Lower lobe of right lung (tissue), 2 donors: ENCODE measurements at regions not wholly inside any gene's neighbourhood (a gene's known extent, or its start where the extent isn't known, plus 50 kb on each side); places are given as distances from the start of the nearest gene placed in this dataset.

Experiments
- ATAC-seq, 2 donors: fragments of 200-7000 bp; cut with Tn5 transposase; one replicate each; pipeline ENCODE4 v1.9.1; 2020 to 2022; ENCODE audit warnings: mild to moderate bottlenecking in 2 of 2, moderate library complexity in 2 of 2
- DNase-seq: peaks from one replicate; pipeline ENCODE4 v3.0.0-alpha.2; 2020
- H3K27ac ChIP-seq: fragments of 200-600 bp; one replicate; pipeline ENCODE4 v1.8.0; 2022
- H3K27me3 ChIP-seq: fragments of 200-600 bp; one replicate; pipeline ENCODE4 v1.8.0; 2022; ENCODE audit warnings: low read depth
- H3K36me3 ChIP-seq: fragments of 200-600 bp; one replicate; pipeline ENCODE4 v1.8.0; 2022; ENCODE audit warnings: mild to moderate bottlenecking
- H3K4me1 ChIP-seq: fragments of 200-600 bp; one replicate; pipeline ENCODE4 v1.8.0; 2022
- H3K4me3 ChIP-seq: fragments of 200-600 bp; one replicate; pipeline ENCODE4 v1.8.0; 2022; ENCODE audit warnings: mild to moderate bottlenecking
- H3K9me3 ChIP-seq: fragments of 200-600 bp; one replicate; pipeline ENCODE4 v1.8.0; 2022
- CTCF ChIP-seq: fragments of 200-600 bp; IDR thresholded peaks from one replicate; pipeline ENCODE4 v1.8.0; 2022; ENCODE audit warnings: antibody characterized with exemption, mild to moderate bottlenecking
- intact Hi-C: fragments of 100-400 bp; cut with DNase I; formaldehyde crosslinking; loops from one replicate; pipeline ENCODE4 v1.11.0; 2022
- donor health status: DM: no; HTN: yes; CAD: no; lungs with severe emphysema.

GRCh38 chr18:27687351-27687979 is 489.5 kb downstream of the CDH2 start:
- Histone ChIP-seq H3K9me3 (no peaks in the 10 kb centered on the region), H3K4me3 (no peak overlapping the region), H3K27me3 (no peaks in the 10 kb centered on the region), H3K27ac (no peak overlapping the region), H3K36me3 (no peaks in the 10 kb centered on the region), H3K4me1 (no peaks in the 10 kb centered on the region)
- DNase-seq (no peak), ATAC-seq (no peak)
- intact Hi-C loops = no loop called here
- no peak for TF ChIP-seq CTCF

- Histone ChIP-seq H3K27ac (no peak overlapping the region), H3K36me3 (no peaks in the 10 kb centered on the region), H3K4me1 (no peaks in the 10 kb centered on the region), H3K4me3 (no peak overlapping the region), H3K27me3 (no peaks in the 10 kb centered on the region), H3K9me3 (no peaks in the 10 kb centered on the region)
- DNase-seq = no peak
- TF ChIP-seq CTCF = peak; percentile 48
- no peak for ATAC-seq
- intact Hi-C loops = no loop called here
Observed at GRCh38 chr18:27685807-27686412, 491.0 kb downstream of the CDH2 start.

GRCh38 chr18:27685091-27685490 is 491.8 kb downstream of the CDH2 start:
- no peaks in the 10 kb centered on the region for H3K4me1 ChIP-seq
- no peak overlapping the region for H3K4me3 ChIP-seq
- H3K36me3 ChIP-seq = no peaks in the 10 kb centered on the region
- no peaks in the 10 kb centered on the region for H3K27me3 ChIP-seq
- ATAC-seq = no peak
- intact Hi-C loops = no loop called here
- no peak for TF ChIP-seq CTCF
- H3K9me3 ChIP-seq = no peaks in the 10 kb centered on the region
- DNase-seq = no peak
- no peak overlapping the region for H3K27ac ChIP-seq

- Histone ChIP-seq H3K27ac (no peak overlapping the region), H3K4me1 (no peaks in the 10 kb centered on the region), H3K36me3 (no peaks in the 10 kb centered on the region), H3K4me3 (no peak overlapping the region), H3K27me3 (no peaks in the 10 kb centered on the region), H3K9me3 (no peaks in the 10 kb centered on the region)
- DNase-seq (no peak), ATAC-seq (peak in 1 of 2 donors; percentile 23)
- TF ChIP-seq CTCF = no peak
- intact Hi-C loops = no loop called here
Observed at GRCh38 chr18:27674411-27674810, 489.3 kb upstream of the CHST9 start.

GRCh38 chr18:27673861-27674260 is 488.8 kb upstream of the CHST9 start:
- Histone ChIP-seq H3K27ac (no peak overlapping the region), H3K9me3 (no peaks in the 10 kb centered on the region), H3K27me3 (no peaks in the 10 kb centered on the region), H3K36me3 (no peaks in the 10 kb centered on the region), H3K4me1 (no peaks in the 10 kb centered on the region), H3K4me3 (no peak overlapping the region)
- intact Hi-C loops = no loop called here
- no peak for TF ChIP-seq CTCF
- DNase-seq (no peak), ATAC-seq (peak in 1 of 2 donors; percentile 32)
